ENCODE measurements at regions not wholly inside any gene's neighbourhood (a gene's known extent, or its start where the extent isn't known, plus 50 kb on each side); places are given as distances from the start of the nearest gene placed in this dataset.

DNA sequence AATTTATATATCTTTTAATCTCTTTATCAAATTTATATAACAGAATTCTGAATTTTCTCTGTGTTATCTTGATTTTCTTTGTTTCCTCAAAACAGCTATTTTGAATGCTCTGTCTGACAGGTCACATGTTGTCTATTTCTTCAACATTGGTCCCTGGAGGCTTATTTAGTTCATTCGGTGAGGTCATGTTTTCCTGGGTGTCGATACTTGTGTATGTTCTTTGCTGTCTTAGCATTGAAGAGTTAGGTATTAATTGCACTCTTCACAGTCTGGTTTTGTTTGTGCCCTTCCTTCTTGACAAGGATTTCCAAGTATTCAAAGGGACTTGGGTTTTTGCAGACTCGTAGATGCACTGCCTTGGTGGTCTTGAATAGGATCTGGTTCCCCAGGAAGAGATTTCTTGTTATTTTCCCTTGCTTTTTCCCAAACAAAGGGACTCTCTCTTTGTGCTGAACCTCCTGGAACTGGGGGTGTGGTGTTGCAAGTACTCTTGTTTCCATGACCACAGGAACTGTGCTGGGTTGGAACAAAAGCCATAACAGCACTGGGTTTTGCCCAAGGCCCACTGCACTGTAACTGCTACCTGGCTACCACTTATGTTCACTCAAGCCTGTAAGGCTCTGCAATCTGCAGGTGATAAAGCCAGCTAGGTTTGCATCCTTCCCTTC lies 1483.0 kb downstream of the CDH8 start:
- Histone ChIP-seq H3K9ac (ENCODE audit: low read length) (no peak overlapping the region), H3K9me3 (ENCODE audit: low read length) (no peaks in the 10 kb centered on the region), H4K20me1 (ENCODE audit: insufficient read depth) (no peaks in the 10 kb centered on the region), H3K4me3 (ENCODE audit: low read length) (no peak overlapping the region), H3K27me3 (ENCODE audit: insufficient read depth, low read depth, low read length) (no peaks in the 10 kb centered on the region), H3K79me2 (replicated peaks; ENCODE audit: insufficient read depth, low read length) (no peaks in the 10 kb centered on the region), H3K36me3 (ENCODE audit: insufficient read depth, low read length) (no peaks in the 10 kb centered on the region), H2AFZ (ENCODE audit: low read depth, low read length) (no peak overlapping the region), H3K27ac (ENCODE audit: low read length) (no peak overlapping the region), H3F3A (ENCODE audit: insufficient read depth, low read length, poor library complexity, severe bottlenecking) (no peaks in the 10 kb centered on the region), H3K9me2 (ENCODE audit: insufficient read depth, low read length) (no peaks in the 10 kb centered on the region), H3K4me2 (ENCODE audit: low read length) (no peak overlapping the region)
- TF ChIP-seq, protein P1, sequence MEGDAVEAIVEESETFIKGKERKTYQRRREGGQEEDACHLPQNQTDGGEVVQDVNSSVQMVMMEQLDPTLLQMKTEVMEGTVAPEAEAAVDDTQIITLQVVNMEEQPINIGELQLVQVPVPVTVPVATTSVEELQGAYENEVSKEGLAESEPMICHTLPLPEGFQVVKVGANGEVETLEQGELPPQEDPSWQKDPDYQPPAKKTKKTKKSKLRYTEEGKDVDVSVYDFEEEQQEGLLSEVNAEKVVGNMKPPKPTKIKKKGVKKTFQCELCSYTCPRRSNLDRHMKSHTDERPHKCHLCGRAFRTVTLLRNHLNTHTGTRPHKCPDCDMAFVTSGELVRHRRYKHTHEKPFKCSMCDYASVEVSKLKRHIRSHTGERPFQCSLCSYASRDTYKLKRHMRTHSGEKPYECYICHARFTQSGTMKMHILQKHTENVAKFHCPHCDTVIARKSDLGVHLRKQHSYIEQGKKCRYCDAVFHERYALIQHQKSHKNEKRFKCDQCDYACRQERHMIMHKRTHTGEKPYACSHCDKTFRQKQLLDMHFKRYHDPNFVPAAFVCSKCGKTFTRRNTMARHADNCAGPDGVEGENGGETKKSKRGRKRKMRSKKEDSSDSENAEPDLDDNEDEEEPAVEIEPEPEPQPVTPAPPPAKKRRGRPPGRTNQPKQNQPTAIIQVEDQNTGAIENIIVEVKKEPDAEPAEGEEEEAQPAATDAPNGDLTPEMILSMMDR (IDR thresholded peaks at IDR 0.05; ENCODE audit: poor library complexity, severe bottlenecking), result no peak

DNA sequence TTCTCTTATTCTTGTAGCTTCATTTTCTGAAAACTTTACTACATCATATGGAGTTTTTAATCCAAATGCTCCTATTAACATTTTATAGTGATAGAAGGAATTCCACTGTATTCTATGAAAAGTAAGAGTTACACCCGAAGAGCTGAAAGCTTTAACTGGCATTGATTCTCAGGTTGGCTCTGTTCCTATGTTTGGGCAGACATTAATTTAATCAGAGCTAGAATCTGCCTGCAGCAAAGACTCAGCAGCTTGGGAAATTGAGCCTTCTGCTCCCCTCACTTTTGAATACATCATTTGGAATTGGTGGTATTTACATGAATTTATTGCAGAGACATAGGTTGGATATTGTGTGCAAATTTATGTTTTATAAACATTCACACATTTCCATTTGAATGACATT lies 1494.7 kb downstream of the CDH8 start:
- H3K9me3 ChIP-seq (ENCODE audit: low read length), result no peaks in the 10 kb centered on the region
- no peaks in the 10 kb centered on the region for H3F3A ChIP-seq (ENCODE audit: insufficient read depth, low read length, poor library complexity, severe bottlenecking)
- no peaks in the 10 kb centered on the region for H3K9me2 ChIP-seq (ENCODE audit: insufficient read depth, low read length)
- no peaks in the 10 kb centered on the region for H3K36me3 ChIP-seq (ENCODE audit: insufficient read depth, low read length)
- no peak overlapping the region for H3K4me2 ChIP-seq (ENCODE audit: low read length)
- no peaks in the 10 kb centered on the region for H4K20me1 ChIP-seq (ENCODE audit: insufficient read depth)
- H3K9ac ChIP-seq (ENCODE audit: low read length), result no peak overlapping the region
- no peak overlapping the region for H3K27ac ChIP-seq (ENCODE audit: low read length)
- no peaks in the 10 kb centered on the region for H3K27me3 ChIP-seq (ENCODE audit: insufficient read depth, low read depth, low read length)
- H3K79me2 ChIP-seq (replicated peaks; ENCODE audit: insufficient read depth, low read length), result no peaks in the 10 kb centered on the region
- H3K4me3 ChIP-seq (ENCODE audit: low read length), result no peak overlapping the region
- TF ChIP-seq, protein P1 (IDR thresholded peaks at IDR 0.05; ENCODE audit: poor library complexity, severe bottlenecking), result no peak
- no peak for TF ChIP-seq EP300 (conservative IDR thresholded peaks at IDR 0.05; ENCODE audit: poor library complexity, severe bottlenecking)
- TF ChIP-seq EZH2 (IDR thresholded peaks at IDR 0.05; ENCODE audit: borderline replicate concordance, insufficient read depth, low read length, poor library complexity, severe bottlenecking), result no peak
- TF ChIP-seq TAF1 (IDR thresholded peaks at IDR 0.05; ENCODE audit: low read depth), result no peak
- no peak for TF ChIP-seq SMC3 (conservative IDR thresholded peaks at IDR 0.05; ENCODE audit: poor library complexity)
- no peak for TF ChIP-seq RAD21 (conservative IDR thresholded peaks at IDR 0.05)
- no peak for TF ChIP-seq MXI1 (conservative IDR thresholded peaks at IDR 0.05; ENCODE audit: poor library complexity, severe bottlenecking)
- no peak for TF ChIP-seq POLR2AphosphoS5 (IDR thresholded peaks at IDR 0.05)
- no peak overlapping the region for H2AFZ ChIP-seq (ENCODE audit: low read depth, low read length)

DNA sequence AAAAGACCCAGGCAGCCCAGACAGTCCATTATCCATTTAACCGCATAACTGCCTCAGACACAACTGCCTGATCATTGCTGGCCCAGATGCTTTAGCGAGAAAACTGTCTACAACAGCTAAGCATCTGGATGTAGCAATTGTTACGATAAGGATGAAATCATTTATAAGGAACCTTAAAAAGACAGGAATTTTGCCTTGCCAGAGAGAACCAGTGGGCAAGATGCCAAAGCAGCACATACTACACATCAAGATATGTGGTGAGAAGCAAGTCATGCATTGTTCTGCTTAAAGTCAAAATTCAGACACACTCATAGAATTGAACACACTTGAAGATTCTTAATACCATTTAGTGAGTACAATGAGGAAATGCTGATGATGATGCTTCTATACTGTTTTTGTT lies 1525.3 kb downstream of the CDH8 start:
- H3K4me3 ChIP-seq (ENCODE audit: low read length), result no peak overlapping the region
- no peaks in the 10 kb centered on the region for H3K79me2 ChIP-seq (replicated peaks; ENCODE audit: insufficient read depth, low read length)
- H3K4me2 ChIP-seq (ENCODE audit: low read length), result no peak overlapping the region
- H3K9me3 ChIP-seq (ENCODE audit: low read length), result no peaks in the 10 kb centered on the region
- H4K20me1 ChIP-seq (ENCODE audit: insufficient read depth), result no peaks in the 10 kb centered on the region
- no peaks in the 10 kb centered on the region for H3F3A ChIP-seq (ENCODE audit: insufficient read depth, low read length, poor library complexity, severe bottlenecking)
- H3K9me2 ChIP-seq (ENCODE audit: insufficient read depth, low read length), result no peaks in the 10 kb centered on the region
- no peak overlapping the region for H3K9ac ChIP-seq (ENCODE audit: low read length)
- no peaks in the 10 kb centered on the region for H3K36me3 ChIP-seq (ENCODE audit: insufficient read depth, low read length)
- H2AFZ ChIP-seq (ENCODE audit: low read depth, low read length), result no peak overlapping the region
- no peaks in the 10 kb centered on the region for H3K27me3 ChIP-seq (ENCODE audit: insufficient read depth, low read depth, low read length)
- no peak for TF ChIP-seq EZH2 (IDR thresholded peaks at IDR 0.05; ENCODE audit: borderline replicate concordance, insufficient read depth, low read length, poor library complexity, severe bottlenecking)
- no peak overlapping the region for H3K27ac ChIP-seq (ENCODE audit: low read length)

Measured in neural cell (in vitro differentiated cells).